HepG2 (cell line): ENCODE measurements at regions not wholly inside any gene's neighbourhood (a gene's known extent, or its start where the extent isn't known, plus 50 kb on each side); places are given as distances from the start of the nearest gene placed in this dataset.

ENCODE experiments used
- ATAC-seq: fragments of 200-7000 bp; cut with Tn5 transposase; 3 replicates; pipeline ENCODE4 v1.9.1; 2020; ENCODE audit warnings: mild to moderate bottlenecking, moderate library complexity
- BruUV-seq: library from RNA; stranded (reverse); fragments of 400-500 nt; replicated peaks from 2 replicates; lab custom pipeline; 2021; lab: Mats Ljungman, UMichigan
- CTCF ChIA-PET: fragments of 300-600 bp; formaldehyde crosslinking; extraction: SDS; loops from one replicate; lab custom pipeline; 2021; ENCODE audit warnings: low total read pairs, inconsistent platforms, low intra/inter-chr PET ratio; lab: Yijun Ruan, JAX
- POLR2A ChIA-PET: fragments of 350-600 bp; sonication (Branson Sonifier 250); formaldehyde crosslinking; loops from one replicate; lab custom pipeline; 2020; ENCODE audit warnings: antibody characterized with exemption, inconsistent platforms; lab: Yijun Ruan, JAX
- DNase-seq: peaks from one replicate; pipeline ENCODE4 v3.0.0-alpha.2; 2015; ENCODE audit warnings: low spot score
- FAIRE-seq: peaks from 3 replicates; lab custom pipeline; 2011; peaks lifted over from hg19 to GRCh38; lab: Jason Lieb, UNC
- H2AFZ ChIP-seq: one replicate; pipeline ENCODE4 v1.6.1; 2011; ENCODE audit warnings: low read length, inconsistent platforms
- H3K27ac ChIP-seq: fragments of 300-600 bp; 3 replicates; pipeline ENCODE4 v1.8.0; 2011; ENCODE audit warnings: mixed run types, mild to moderate bottlenecking, mixed read lengths, low read length, inconsistent platforms; ENCODE audit not compliant: insufficient read depth; ENCODE audit errors: extremely low read length
- H3K27me3 ChIP-seq, 2 experiments: fragments of 200-600 bp in 1 of 2; 2 replicates in 1 of 2; 3 replicates in 1 of 2; pipeline versions ENCODE4 v1.6.0 to v1.8.0; 2011; ENCODE audit warnings: low read length in 2 of 2, mild to moderate bottlenecking in 2 of 2, moderate library complexity in 2 of 2, inconsistent platforms in 1 of 2; ENCODE audit not compliant: insufficient read depth in 2 of 2, control insufficient read depth in 1 of 2
- H3K36me3 ChIP-seq, 2 experiments: fragments of 200-600 bp in 1 of 2; replicated peaks in 1 of 2; 2 replicates in 1 of 2; 3 replicates in 1 of 2; pipeline versions ENCODE4 v1.5.1 to v1.8.0; 2011; ENCODE audit warnings: low read length in 2 of 2, inconsistent platforms in 1 of 2; ENCODE audit not compliant: insufficient read depth in 2 of 2, control insufficient read depth in 1 of 2
- H3K4me1 ChIP-seq: 2 replicates; pipeline ENCODE4 v1.5.1; 2012; ENCODE audit warnings: low read length, inconsistent platforms; ENCODE audit not compliant: insufficient read depth
- H3K4me2 ChIP-seq: 2 replicates; pipeline ENCODE4 v1.6.0; 2011; ENCODE audit warnings: low read depth, low read length, inconsistent platforms
- H3K4me3 ChIP-seq, 3 experiments: fragments of 200-600 bp in 1 of 3; sonication (generic), shearing (Covaris generic) in 1 of 3; replicated peaks in 1 of 3; 2 replicates each; pipeline ENCODE4 v1.5.1; 2011 to 2016; ENCODE audit warnings: low read length in 3 of 3, inconsistent platforms in 2 of 3, low read depth in 2 of 3, mild to moderate bottlenecking in 2 of 3, control low read depth in 1 of 3, mixed read lengths in 1 of 3; ENCODE audit not compliant: insufficient read depth in 1 of 3
- H3K79me2 ChIP-seq: one replicate; pipeline ENCODE4 v1.6.1; 2011; ENCODE audit warnings: low read length, inconsistent platforms; ENCODE audit not compliant: insufficient read depth
- H3K9ac ChIP-seq: 2 replicates; pipeline ENCODE4 v1.6.0; 2011; ENCODE audit warnings: mild to moderate bottlenecking, low read depth, low read length, inconsistent platforms; ENCODE audit not compliant: insufficient read depth
- H3K9me3 ChIP-seq: 2 replicates; pipeline ENCODE4 v1.5.1; 2012; ENCODE audit warnings: mild to moderate bottlenecking, low read length
- H4K20me1 ChIP-seq: 2 replicates; pipeline ENCODE4 v1.6.0; 2011; ENCODE audit warnings: inconsistent platforms, mild to moderate bottlenecking, low read length, moderate library complexity; ENCODE audit not compliant: insufficient read depth
- CC2D1A ChIP-seq: sonication (generic); formaldehyde crosslinking; IDR thresholded peaks from 2 replicates; pipeline ENCODE4 v1.8.1; 2023; ENCODE audit warnings: mild to moderate bottlenecking, missing genetic modification reagents
- HOXA7 ChIP-seq: sonication (generic); formaldehyde crosslinking; IDR thresholded peaks from 2 replicates; pipeline ENCODE4 v1.8.1; 2022; ENCODE audit warnings: mild to moderate bottlenecking, missing genetic modification reagents, moderate library complexity
- JUND ChIP-seq: sonication (generic); formaldehyde crosslinking; IDR thresholded peaks from 2 replicates; pipeline ENCODE4 v1.8.0; 2022; ENCODE audit warnings: mild to moderate bottlenecking, missing genetic modification reagents
- SAP130 ChIP-seq: IDR thresholded peaks from 2 replicates; pipeline ENCODE4 v1.6.1; 2016; ENCODE audit warnings: low read depth
- SNRNP70 ChIP-seq: fragments of 200-400 bp; formaldehyde crosslinking; IDR thresholded peaks from 2 replicates; pipeline ENCODE4 v1.6.1; 2017; ENCODE audit warnings: mild to moderate bottlenecking, low read depth, low read length, moderate library complexity
- STAG1 ChIP-seq: sonication (generic); formaldehyde crosslinking; IDR thresholded peaks from 2 replicates; pipeline ENCODE4 v1.4.0; 2020; ENCODE audit warnings: missing genetic modification reagents
- STAT5B ChIP-seq: sonication (generic); formaldehyde crosslinking; IDR thresholded peaks from 2 replicates; pipeline ENCODE4 v1.4.0; 2020; ENCODE audit warnings: missing genetic modification reagents
- TSC22D2 ChIP-seq: sonication (generic); formaldehyde crosslinking; IDR thresholded peaks from 2 replicates; pipeline ENCODE4 v1.5.1; 2020; ENCODE audit warnings: missing genetic modification reagents, mild to moderate bottlenecking, borderline replicate concordance
- ZMYM4 ChIP-seq: sonication (generic); formaldehyde crosslinking; IDR thresholded peaks from 2 replicates; pipeline ENCODE4 v1.8.1; 2023; ENCODE audit warnings: mild to moderate bottlenecking, missing genetic modification reagents
- ZNF24 ChIP-seq: fragments of 450-650 bp; IDR thresholded peaks from 2 replicates; pipeline ENCODE4 v1.6.1; 2017; ENCODE audit warnings: antibody characterized with exemption, mild to moderate bottlenecking
- ZNF616 ChIP-seq: sonication (generic); formaldehyde crosslinking; IDR thresholded peaks from 2 replicates; pipeline ENCODE4 v1.5.0; 2020; ENCODE audit warnings: low read depth, mild to moderate bottlenecking, missing genetic modification reagents
- ZNF619 ChIP-seq: sonication (generic); formaldehyde crosslinking; IDR thresholded peaks from 2 replicates; pipeline ENCODE4 v1.4.0; 2020; ENCODE audit warnings: mild to moderate bottlenecking, missing genetic modification reagents
- WGBS: methylation state at CpG from one replicate; pipeline ENCODE4 v1.1.6; 2017; ENCODE audit warnings: low lambda C conversion rate; 5-methylcytosine and 5-hydroxymethylcytosine counted together
- in situ Hi-C: cut with HindIII; loops from 2 replicates; pipeline ENCODE4 v1.10.0; 2017; ENCODE audit warnings: low pct_unique_long_range_greater_than_20kb; ENCODE audit not compliant: extremely low pct_ligation_motif_present
- intact Hi-C: fragments of 100-400 bp; cut with micrococcal nuclease; formaldehyde crosslinking; loops from one replicate; pipeline ENCODE4 v1.10.0; 2022; ENCODE audit not compliant: unreplicated experiment
- TF ChIP-seq, protein P1 (sequence below): sonication (generic); formaldehyde crosslinking; IDR thresholded peaks from 2 replicates; pipeline ENCODE4 v1.4.0; 2020; ENCODE audit warnings: mild to moderate bottlenecking, missing genetic modification reagents
- TF ChIP-seq, protein P2 (sequence below): sonication (generic); formaldehyde crosslinking; IDR thresholded peaks from 2 replicates; pipeline ENCODE4 v1.5.1; 2020; ENCODE audit warnings: missing genetic modification reagents, mild to moderate bottlenecking, borderline replicate concordance

GRCh38 chr2:183799761-183800160, 675.5 kb downstream of the NUP35 start:
- no peak for TF ChIP-seq SAP130 (CRISPR knock-in tag)
- no peak for TF ChIP-seq ZNF24
- TF ChIP-seq HOXA7 (CRISPR knock-in tag), result no peak
- no peak for TF ChIP-seq STAT5B
- TF ChIP-seq, protein P1, sequence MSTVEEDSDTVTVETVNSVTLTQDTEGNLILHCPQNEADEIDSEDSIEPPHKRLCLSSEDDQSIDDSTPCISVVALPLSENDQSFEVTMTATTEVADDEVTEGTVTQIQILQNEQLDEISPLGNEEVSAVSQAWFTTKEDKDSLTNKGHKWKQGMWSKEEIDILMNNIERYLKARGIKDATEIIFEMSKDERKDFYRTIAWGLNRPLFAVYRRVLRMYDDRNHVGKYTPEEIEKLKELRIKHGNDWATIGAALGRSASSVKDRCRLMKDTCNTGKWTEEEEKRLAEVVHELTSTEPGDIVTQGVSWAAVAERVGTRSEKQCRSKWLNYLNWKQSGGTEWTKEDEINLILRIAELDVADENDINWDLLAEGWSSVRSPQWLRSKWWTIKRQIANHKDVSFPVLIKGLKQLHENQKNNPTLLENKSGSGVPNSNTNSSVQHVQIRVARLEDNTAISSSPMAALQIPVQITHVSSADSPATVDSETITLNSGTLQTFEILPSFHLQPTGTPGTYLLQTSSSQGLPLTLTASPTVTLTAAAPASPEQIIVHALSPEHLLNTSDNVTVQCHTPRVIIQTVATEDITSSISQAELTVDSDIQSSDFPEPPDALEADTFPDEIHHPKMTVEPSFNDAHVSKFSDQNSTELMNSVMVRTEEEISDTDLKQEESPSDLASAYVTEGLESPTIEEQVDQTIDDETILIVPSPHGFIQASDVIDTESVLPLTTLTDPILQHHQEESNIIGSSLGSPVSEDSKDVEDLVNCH, result no peak
- no peak for TF ChIP-seq STAG1 (CRISPR knock-in tag)
- no peak for TF ChIP-seq SNRNP70
- no peak for TF ChIP-seq ZNF619
- TF ChIP-seq ZNF616 (CRISPR knock-in tag), result no peak
- no peak for TF ChIP-seq JUND
- no peak for TF ChIP-seq TSC22D2 (CRISPR knock-in tag)
- no peak for TF ChIP-seq ZMYM4
- TF ChIP-seq, protein P2, sequence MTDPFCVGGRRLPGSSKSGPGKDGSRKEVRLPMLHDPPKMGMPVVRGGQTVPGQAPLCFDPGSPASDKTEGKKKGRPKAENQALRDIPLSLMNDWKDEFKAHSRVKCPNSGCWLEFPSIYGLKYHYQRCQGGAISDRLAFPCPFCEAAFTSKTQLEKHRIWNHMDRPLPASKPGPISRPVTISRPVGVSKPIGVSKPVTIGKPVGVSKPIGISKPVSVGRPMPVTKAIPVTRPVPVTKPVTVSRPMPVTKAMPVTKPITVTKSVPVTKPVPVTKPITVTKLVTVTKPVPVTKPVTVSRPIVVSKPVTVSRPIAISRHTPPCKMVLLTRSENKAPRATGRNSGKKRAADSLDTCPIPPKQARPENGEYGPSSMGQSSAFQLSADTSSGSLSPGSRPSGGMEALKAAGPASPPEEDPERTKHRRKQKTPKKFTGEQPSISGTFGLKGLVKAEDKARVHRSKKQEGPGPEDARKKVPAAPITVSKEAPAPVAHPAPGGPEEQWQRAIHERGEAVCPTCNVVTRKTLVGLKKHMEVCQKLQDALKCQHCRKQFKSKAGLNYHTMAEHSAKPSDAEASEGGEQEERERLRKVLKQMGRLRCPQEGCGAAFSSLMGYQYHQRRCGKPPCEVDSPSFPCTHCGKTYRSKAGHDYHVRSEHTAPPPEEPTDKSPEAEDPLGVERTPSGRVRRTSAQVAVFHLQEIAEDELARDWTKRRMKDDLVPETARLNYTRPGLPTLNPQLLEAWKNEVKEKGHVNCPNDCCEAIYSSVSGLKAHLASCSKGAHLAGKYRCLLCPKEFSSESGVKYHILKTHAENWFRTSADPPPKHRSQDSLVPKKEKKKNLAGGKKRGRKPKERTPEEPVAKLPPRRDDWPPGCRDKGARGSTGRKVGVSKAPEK, result no peak
- no peak for TF ChIP-seq CC2D1A (CRISPR knock-in tag)
- H3K9ac ChIP-seq, result no peak overlapping the region
- ChIA-PET CTCF (no interaction called here), POLR2A (no interaction called here)
- ATAC-seq (no peak), FAIRE-seq (no peak), DNase-seq (no peak)
- BruUV-seq, result no TSS peak
- no peak overlapping the region for H2AFZ ChIP-seq
- no peak overlapping the region for H3K27ac ChIP-seq
- no peaks in the 10 kb centered on the region for H4K20me1 ChIP-seq
- H3K4me3 ChIP-seq, result no peak overlapping the region
- in situ Hi-C loops (no loop called here), intact Hi-C loops (no loop called here)
- H3K4me1 ChIP-seq, result no peaks in the 10 kb centered on the region
- no peaks in the 10 kb centered on the region for H3K36me3 ChIP-seq
- H3K9me3 ChIP-seq, result peaks cover 25% of the 10 kb centered on the region
- 6% methylated on average over 3 of the region's 3 CpGs for WGBS
- no peaks in the 10 kb centered on the region for H3K27me3 ChIP-seq
- H3K79me2 ChIP-seq, result no peaks in the 10 kb centered on the region
- H3K4me2 ChIP-seq, result no peak overlapping the region
